ENCODE measurements at regions not wholly inside any gene's neighbourhood (a gene's known extent, or its start where the extent isn't known, plus 50 kb on each side); places are given as distances from the start of the nearest gene placed in this dataset.

GRCh38 chr12:59234391-59234790, 314.1 kb upstream of the LRIG3 start:
- Histone ChIP-seq H3K9me3 (ENCODE audit: control insufficient read depth, low read length) (no peaks in the 10 kb centered on the region), H3K9ac (ENCODE audit: low read length) (no peak overlapping the region), H3K4me3 (ENCODE audit: low read length) (no peak overlapping the region), H3K4me1 (ENCODE audit: control insufficient read depth, insufficient read depth, low read length) (no peaks in the 10 kb centered on the region), H3K27me3 (replicated peaks; ENCODE audit: control insufficient read depth, insufficient read depth, low read length) (no peaks in the 10 kb centered on the region), H3K36me3 (ENCODE audit: control insufficient read depth, insufficient read depth, low read length, severe bottlenecking) (no peaks in the 10 kb centered on the region)
- no peak for DNase-seq (ENCODE audit: low read depth)

- H3K27me3 ChIP-seq (replicated peaks; ENCODE audit: control insufficient read depth, insufficient read depth, low read length) = no peaks in the 10 kb centered on the region
- H3K9ac ChIP-seq (ENCODE audit: low read length) = no peak overlapping the region
- no peaks in the 10 kb centered on the region for H3K36me3 ChIP-seq (ENCODE audit: control insufficient read depth, insufficient read depth, low read length, severe bottlenecking)
- H3K4me1 ChIP-seq (ENCODE audit: control insufficient read depth, insufficient read depth, low read length) = no peaks in the 10 kb centered on the region
- H3K4me3 ChIP-seq (ENCODE audit: low read length) = no peak overlapping the region
- no peaks in the 10 kb centered on the region for H3K9me3 ChIP-seq (ENCODE audit: control insufficient read depth, low read length)
- no peak for DNase-seq (ENCODE audit: low read depth)
These were observed 310.0 kb upstream of the LRIG3 start for GRCh38 chr12:59230334-59230733.

- Histone ChIP-seq H3K36me3 (ENCODE audit: control insufficient read depth, insufficient read depth, low read length, severe bottlenecking) (no peaks in the 10 kb centered on the region), H3K4me3 (ENCODE audit: low read length) (no peak overlapping the region), H3K9me3 (ENCODE audit: control insufficient read depth, low read length) (no peaks in the 10 kb centered on the region), H3K27me3 (replicated peaks; ENCODE audit: control insufficient read depth, insufficient read depth, low read length) (no peaks in the 10 kb centered on the region), H3K4me1 (ENCODE audit: control insufficient read depth, insufficient read depth, low read length) (no peaks in the 10 kb centered on the region), H3K9ac (ENCODE audit: low read length) (no peak overlapping the region)
- no peak for DNase-seq (ENCODE audit: low read depth)
These were observed 298.8 kb upstream of the LRIG3 start for GRCh38 chr12:59219148-59219547.

GRCh38 chr12:59196989-59197388, 276.7 kb upstream of the LRIG3 start:
- Histone ChIP-seq H3K9ac (ENCODE audit: low read length) (no peak overlapping the region), H3K9me3 (ENCODE audit: control insufficient read depth, low read length) (no peaks in the 10 kb centered on the region), H3K4me3 (ENCODE audit: low read length) (no peak overlapping the region), H3K4me1 (ENCODE audit: control insufficient read depth, insufficient read depth, low read length) (no peaks in the 10 kb centered on the region), H3K27me3 (replicated peaks; ENCODE audit: control insufficient read depth, insufficient read depth, low read length) (no peaks in the 10 kb centered on the region), H3K36me3 (ENCODE audit: control insufficient read depth, insufficient read depth, low read length, severe bottlenecking) (no peaks in the 10 kb centered on the region)
- no peak for DNase-seq (ENCODE audit: low read depth)

GRCh38 chr12:59194794-59195193, 274.5 kb upstream of the LRIG3 start:
- DNase-seq (ENCODE audit: low read depth) = no peak
- H3K4me1 ChIP-seq (ENCODE audit: control insufficient read depth, insufficient read depth, low read length) = no peaks in the 10 kb centered on the region
- no peak overlapping the region for H3K4me3 ChIP-seq (ENCODE audit: low read length)
- H3K36me3 ChIP-seq (ENCODE audit: control insufficient read depth, insufficient read depth, low read length, severe bottlenecking) = no peaks in the 10 kb centered on the region
- H3K9me3 ChIP-seq (ENCODE audit: control insufficient read depth, low read length) = no peaks in the 10 kb centered on the region
- no peak overlapping the region for H3K9ac ChIP-seq (ENCODE audit: low read length)
- H3K27me3 ChIP-seq (replicated peaks; ENCODE audit: control insufficient read depth, insufficient read depth, low read length) = no peaks in the 10 kb centered on the region

- Histone ChIP-seq H3K9me3 (ENCODE audit: control insufficient read depth, low read length) (no peaks in the 10 kb centered on the region), H3K9ac (ENCODE audit: low read length) (no peak overlapping the region), H3K4me3 (ENCODE audit: low read length) (no peak overlapping the region), H3K4me1 (ENCODE audit: control insufficient read depth, insufficient read depth, low read length) (no peaks in the 10 kb centered on the region), H3K27me3 (replicated peaks; ENCODE audit: control insufficient read depth, insufficient read depth, low read length) (no peaks in the 10 kb centered on the region), H3K36me3 (ENCODE audit: control insufficient read depth, insufficient read depth, low read length, severe bottlenecking) (no peaks in the 10 kb centered on the region)
- DNase-seq (ENCODE audit: low read depth) = no peak
These were observed 273.3 kb upstream of the LRIG3 start for GRCh38 chr12:59193476-59194050.

- Histone ChIP-seq H3K4me3 (ENCODE audit: low read length) (no peak overlapping the region), H3K36me3 (ENCODE audit: control insufficient read depth, insufficient read depth, low read length, severe bottlenecking) (no peaks in the 10 kb centered on the region)
These were observed 271.1 kb upstream of the LRIG3 start for GRCh38 chr12:59191372-59191771.

GRCh38 chr12:59186451-59186850, 266.1 kb upstream of the LRIG3 start:
- H3K27me3 ChIP-seq (replicated peaks; ENCODE audit: control insufficient read depth, insufficient read depth, low read length) = no peaks in the 10 kb centered on the region
- H3K9me3 ChIP-seq (ENCODE audit: control insufficient read depth, low read length) = no peaks in the 10 kb centered on the region
- no peak overlapping the region for H3K9ac ChIP-seq (ENCODE audit: low read length)
- DNase-seq (ENCODE audit: low read depth) = no peak
- no peak overlapping the region for H3K4me3 ChIP-seq (ENCODE audit: low read length)
- H3K4me1 ChIP-seq (ENCODE audit: control insufficient read depth, insufficient read depth, low read length) = no peaks in the 10 kb centered on the region
- no peaks in the 10 kb centered on the region for H3K36me3 ChIP-seq (ENCODE audit: control insufficient read depth, insufficient read depth, low read length, severe bottlenecking)

More at GRCh38 chr12:59191372-59191771, 271.1 kb upstream of the LRIG3 start:
- no peaks in the 10 kb centered on the region for H3K9me3 ChIP-seq (ENCODE audit: control insufficient read depth, low read length)
- H3K9ac ChIP-seq (ENCODE audit: low read length) = no peak overlapping the region
- H3K4me1 ChIP-seq (ENCODE audit: control insufficient read depth, insufficient read depth, low read length) = no peaks in the 10 kb centered on the region
- H3K27me3 ChIP-seq (replicated peaks; ENCODE audit: control insufficient read depth, insufficient read depth, low read length) = no peaks in the 10 kb centered on the region
- no peak for DNase-seq (ENCODE audit: low read depth)

GRCh38 chr12:59185295-59185694, 265.0 kb upstream of the LRIG3 start:
- no peaks in the 10 kb centered on the region for H3K9me3 ChIP-seq (ENCODE audit: control insufficient read depth, low read length)
- H3K9ac ChIP-seq (ENCODE audit: low read length) = no peak overlapping the region
- no peak for DNase-seq (ENCODE audit: low read depth)
- H3K27me3 ChIP-seq (replicated peaks; ENCODE audit: control insufficient read depth, insufficient read depth, low read length) = no peaks in the 10 kb centered on the region
- no peaks in the 10 kb centered on the region for H3K4me1 ChIP-seq (ENCODE audit: control insufficient read depth, insufficient read depth, low read length)
- H3K4me3 ChIP-seq (ENCODE audit: low read length) = no peak overlapping the region
- H3K36me3 ChIP-seq (ENCODE audit: control insufficient read depth, insufficient read depth, low read length, severe bottlenecking) = no peaks in the 10 kb centered on the region

GRCh38 chr12:59182658-59183455, 262.6 kb upstream of the LRIG3 start:
- H3K4me3 ChIP-seq (ENCODE audit: low read length) = no peak overlapping the region

GRCh38 chr12:59182191-59182590, 261.9 kb upstream of the LRIG3 start:
- H3K36me3 ChIP-seq (ENCODE audit: control insufficient read depth, insufficient read depth, low read length, severe bottlenecking) = no peaks in the 10 kb centered on the region
- H3K9ac ChIP-seq (ENCODE audit: low read length) = no peak overlapping the region
- DNase-seq (ENCODE audit: low read depth) = peak; percentile 5
- no peaks in the 10 kb centered on the region for H3K4me1 ChIP-seq (ENCODE audit: control insufficient read depth, insufficient read depth, low read length)
- H3K27me3 ChIP-seq (replicated peaks; ENCODE audit: control insufficient read depth, insufficient read depth, low read length) = no peaks in the 10 kb centered on the region
- H3K9me3 ChIP-seq (ENCODE audit: control insufficient read depth, low read length) = no peaks in the 10 kb centered on the region
- no peak overlapping the region for H3K4me3 ChIP-seq (ENCODE audit: low read length)

More at GRCh38 chr12:59182658-59183455, 262.6 kb upstream of the LRIG3 start:
- H3K9me3 ChIP-seq (ENCODE audit: control insufficient read depth, low read length) = no peaks in the 10 kb centered on the region
- H3K36me3 ChIP-seq (ENCODE audit: control insufficient read depth, insufficient read depth, low read length, severe bottlenecking) = no peaks in the 10 kb centered on the region
- no peaks in the 10 kb centered on the region for H3K4me1 ChIP-seq (ENCODE audit: control insufficient read depth, insufficient read depth, low read length)
- peak; percentile 5 for DNase-seq (ENCODE audit: low read depth)
- no peak overlapping the region for H3K9ac ChIP-seq (ENCODE audit: low read length)
- H3K27me3 ChIP-seq (replicated peaks; ENCODE audit: control insufficient read depth, insufficient read depth, low read length) = no peaks in the 10 kb centered on the region

Data from adipocyte (in vitro differentiated cells).